Lower leg skin (tissue), 4 donors: ENCODE measurements at regions not wholly inside any gene's neighbourhood (a gene's known extent, or its start where the extent isn't known, plus 50 kb on each side); places are given as distances from the start of the nearest gene placed in this dataset.

ENCODE experiments used
- DNase-seq, 2 donors: peaks; one replicate each; pipeline ENCODE4 v3.0.0-alpha.2; 2019; ENCODE audit warnings: low spot score in 2 of 2
- H3K4me3 ChIP-seq: fragments of 200-600 bp; sonication (generic); 2 replicates; pipeline ENCODE4 v1.5.1; 2017; ENCODE audit warnings: mild to moderate bottlenecking, low read depth; ENCODE audit not compliant: poor library complexity, severe bottlenecking
- CTCF ChIP-seq, 3 donors: fragments of 450-650 bp; IDR thresholded peaks; one replicate each; pipeline ENCODE4 v1.5.1; 2016; ENCODE audit warnings: antibody characterized with exemption in 3 of 3, mild to moderate bottlenecking in 3 of 3, moderate library complexity in 2 of 3
- POLR2A ChIP-seq, 2 donors: fragments of 450-650 bp; IDR thresholded peaks; one replicate each; pipeline ENCODE4 v1.6.1; 2016 to 2017; ENCODE audit warnings: antibody characterized with exemption in 2 of 2, mild to moderate bottlenecking in 1 of 2, moderate library complexity in 1 of 2
- WGBS, 2 donors: methylation state at CpG; one replicate each; pipeline ENCODE4 v1.1.5; 2018; 5-methylcytosine and 5-hydroxymethylcytosine counted together
- intact Hi-C: fragments of 100-400 bp; cut with DNase I; formaldehyde crosslinking; loops from one replicate; pipeline ENCODE4 v1.15.0; 2023; ENCODE audit warnings: low total_unique reads

- no peak overlapping the region for H3K4me3 ChIP-seq
- TF ChIP-seq POLR2A (IDR thresholded peaks at IDR 0.05): no peak
- no peak for TF ChIP-seq CTCF (IDR thresholded peaks at IDR 0.05)
- intact Hi-C loops: no loop called here
- DNase-seq: no peak
- 72 to 78% methylated on average over 1 of the region's 1 CpG for WGBS, 2 donors
Observed at GRCh38 chr2:187991389-187991788, 300.3 kb upstream of the GULP1 start.

GRCh38 chr2:187994464-187995331 lies 297.0 kb upstream of the GULP1 start:
- no peak for TF ChIP-seq CTCF (IDR thresholded peaks at IDR 0.05)
- no peak for TF ChIP-seq POLR2A (IDR thresholded peaks at IDR 0.05)
- intact Hi-C loops: no loop called here
- H3K4me3 ChIP-seq: no peak overlapping the region
- DNase-seq: no peak
- WGBS, 2 donors: 71 to 75% methylated on average over 5 of the region's 5 CpGs

GRCh38 chr2:187995556-187995955 lies 296.1 kb upstream of the GULP1 start:
- intact Hi-C loops: no loop called here
- TF ChIP-seq CTCF (IDR thresholded peaks at IDR 0.05) (no peak), POLR2A (IDR thresholded peaks at IDR 0.05) (no peak)
- 84 to 91% methylated on average over 6 of the region's 6 CpGs for whole genome bisulfite sequencing, 2 donors
- H3K4me3 ChIP-seq: no peak overlapping the region
- no peak for DNase-seq

GRCh38 chr2:187996630-187997029 lies 295.0 kb upstream of the GULP1 start:
- intact Hi-C loops: no loop called here
- DNase-seq: no peak
- 96% methylated on average over 1 of the region's 1 CpG for WGBS, 2 donors

GRCh38 chr2:188000189-188000588 lies 291.5 kb upstream of the GULP1 start:
- no peak overlapping the region for H3K4me3 ChIP-seq
- intact Hi-C loops: no loop called here
- TF ChIP-seq CTCF (IDR thresholded peaks at IDR 0.05) (no peak), POLR2A (IDR thresholded peaks at IDR 0.05) (no peak)
- 15 to 34% methylated on average over 2 of the region's 2 CpGs for WGBS, 2 donors
- DNase-seq: no peak

More at GRCh38 chr2:187996630-187997029, 295.0 kb upstream of the GULP1 start:
- TF ChIP-seq POLR2A (IDR thresholded peaks at IDR 0.05) (no peak), CTCF (IDR thresholded peaks at IDR 0.05) (no peak)
- H3K4me3 ChIP-seq: no peak overlapping the region
